Duodenal mucosa (tissue), 2 donors: ENCODE measurements at regions not wholly inside any gene's neighbourhood (a gene's known extent, or its start where the extent isn't known, plus 50 kb on each side); places are given as distances from the start of the nearest gene placed in this dataset.
"Not testable (repeated sequence)": the region's sequence is repeated elsewhere in the genome, so short reads cannot be mapped to it uniquely, and the experiment has no call there.

Source experiments
- H3K27ac ChIP-seq: one replicate; pipeline ENCODE4 v1.7.0; 2013; ENCODE audit warnings: low read depth, low read length
- H3K27me3 ChIP-seq, 2 donors: one replicate each; pipeline ENCODE4 v1.7.0; 2013; ENCODE audit warnings: low read length in 2 of 2, control low read depth in 1 of 2; ENCODE audit not compliant: insufficient read depth in 2 of 2, control insufficient read depth in 1 of 2
- H3K36me3 ChIP-seq, 2 donors: one replicate each; pipeline ENCODE4 v1.7.0; 2013; ENCODE audit warnings: low read length in 2 of 2, control low read depth in 1 of 2; ENCODE audit not compliant: insufficient read depth in 2 of 2, control insufficient read depth in 1 of 2
- H3K4me1 ChIP-seq, 2 donors: one replicate each; pipeline ENCODE4 v1.7.0; 2013; ENCODE audit warnings: low read length in 2 of 2, control low read depth in 1 of 2; ENCODE audit not compliant: insufficient read depth in 2 of 2, control insufficient read depth in 1 of 2
- H3K4me3 ChIP-seq, 2 donors: one replicate each; pipeline ENCODE4 v1.7.0; 2013; ENCODE audit warnings: low read length in 2 of 2, low read depth in 1 of 2
- H3K9ac ChIP-seq, 2 donors: one replicate each; pipeline ENCODE4 v1.7.0; 2013; ENCODE audit warnings: low read length in 2 of 2, low read depth in 1 of 2
- H3K9me3 ChIP-seq, 2 donors: one replicate each; pipeline ENCODE4 v1.7.0; 2013; ENCODE audit warnings: low read length in 2 of 2, control low read depth in 1 of 2; ENCODE audit not compliant: control insufficient read depth in 1 of 2

DNA sequence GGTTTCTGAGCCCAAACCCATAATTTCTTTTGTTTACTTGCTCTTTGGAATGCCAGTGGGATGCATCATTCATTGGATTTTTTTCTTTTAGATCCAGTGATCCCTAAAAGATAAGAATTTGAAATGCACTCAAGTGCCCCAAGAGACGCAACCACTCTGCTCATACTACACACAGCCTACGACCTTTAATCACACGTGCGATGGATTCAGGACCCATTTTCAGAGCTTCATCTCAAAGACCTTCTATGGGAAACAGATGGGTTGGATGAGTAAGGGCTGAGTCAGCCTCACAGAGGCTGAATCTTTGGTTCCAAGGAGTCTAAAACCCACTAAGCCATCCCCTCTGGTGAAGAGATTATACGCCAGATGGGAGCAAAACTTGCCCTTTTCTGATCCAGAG lies 265.5 kb upstream of the EXOC2 start:
- Histone ChIP-seq H3K9me3 (no peaks in the 10 kb centered on the region), H3K36me3 (no peaks in the 10 kb centered on the region), H3K9ac (no peak overlapping the region), H3K27ac (no peak overlapping the region), H3K27me3 (peaks cover 0 to 2% of the 10 kb centered on the region in 2 donors), H3K4me3 (no peak overlapping the region), H3K4me1 (peaks cover 0 to 14% of the 10 kb centered on the region in 2 donors)

DNA sequence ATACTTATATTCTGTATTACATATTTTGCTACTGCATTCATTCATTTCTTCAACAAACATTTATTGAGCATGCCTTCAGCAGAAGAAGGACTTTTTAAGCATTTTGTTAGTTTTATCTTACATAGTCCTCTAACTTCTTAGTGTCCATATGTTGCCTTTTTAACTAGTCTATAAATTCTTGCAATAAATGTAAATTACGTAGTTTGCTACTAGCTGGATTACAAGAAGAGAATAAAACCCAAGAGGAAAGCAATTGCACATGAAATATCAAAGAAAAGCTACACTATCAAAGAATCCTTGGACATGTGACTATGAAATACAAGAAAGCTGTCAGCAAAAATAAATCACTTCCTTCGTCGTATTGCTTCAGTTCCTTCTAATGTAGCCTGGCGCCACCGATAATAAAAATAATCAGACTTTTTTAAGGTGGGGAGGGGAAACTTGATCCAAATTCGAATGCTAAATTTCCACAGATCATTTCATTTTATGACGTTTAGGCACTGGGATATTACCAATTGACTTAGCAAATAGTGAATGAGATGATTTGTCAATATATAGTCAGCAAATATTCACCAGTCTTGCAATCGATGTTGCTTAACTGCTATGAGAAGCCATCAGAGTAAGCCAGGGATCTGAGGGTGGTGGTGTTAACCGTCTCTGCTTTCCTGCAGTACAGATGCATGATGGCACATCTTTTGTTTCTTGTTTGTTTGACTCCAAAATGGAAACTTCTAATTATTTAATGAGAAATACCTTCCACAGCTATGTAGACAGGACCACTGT lies 258.7 kb upstream of the EXOC2 start:
- Histone ChIP-seq H3K9ac (no peak overlapping the region), H3K27me3 (no peaks in the 10 kb centered on the region), H3K4me3 (no peak overlapping the region), H3K9me3 (no peaks in the 10 kb centered on the region), H3K36me3 (no peaks in the 10 kb centered on the region), H3K4me1 (peaks cover 0 to 14% of the 10 kb centered on the region in 2 donors), H3K27ac (no peak overlapping the region)

DNA sequence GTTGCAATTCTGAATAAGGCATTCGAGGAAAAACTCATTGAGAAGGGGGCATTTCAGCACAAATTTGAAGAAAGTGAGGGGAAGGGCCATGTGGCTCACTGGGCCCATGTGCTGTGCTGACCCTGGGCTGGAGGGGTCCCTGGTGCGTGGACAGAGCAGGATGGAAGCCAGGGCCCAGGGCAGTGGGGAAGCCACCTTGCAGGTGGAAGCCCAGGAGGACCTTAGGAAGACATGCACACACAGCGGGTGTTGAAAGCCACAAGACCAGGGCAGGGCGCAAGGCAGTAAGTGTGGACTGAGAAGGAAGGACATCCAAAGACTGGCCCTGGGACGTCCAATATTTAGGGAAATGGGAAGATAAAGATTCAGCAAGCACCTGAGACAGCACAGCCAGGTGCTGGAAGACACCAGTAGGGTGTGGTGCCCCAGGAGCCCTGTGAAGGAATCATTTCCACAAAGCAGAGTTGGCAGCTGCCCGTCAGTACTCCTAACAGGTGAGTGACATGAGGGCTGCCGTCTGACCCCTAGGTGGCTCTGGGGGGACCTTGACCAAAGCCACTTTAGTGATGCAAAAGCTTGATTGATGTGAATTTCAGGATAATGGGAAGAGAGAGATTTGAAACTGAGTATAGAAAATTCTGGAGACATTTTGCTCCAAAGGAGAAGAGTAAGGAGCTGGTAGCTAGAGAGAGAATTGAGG lies 254.4 kb upstream of the EXOC2 start:
- no peak overlapping the region for H3K27ac ChIP-seq
- H3K36me3 ChIP-seq: no peaks in the 10 kb centered on the region
- H3K4me3 ChIP-seq: no peak overlapping the region

DNA sequence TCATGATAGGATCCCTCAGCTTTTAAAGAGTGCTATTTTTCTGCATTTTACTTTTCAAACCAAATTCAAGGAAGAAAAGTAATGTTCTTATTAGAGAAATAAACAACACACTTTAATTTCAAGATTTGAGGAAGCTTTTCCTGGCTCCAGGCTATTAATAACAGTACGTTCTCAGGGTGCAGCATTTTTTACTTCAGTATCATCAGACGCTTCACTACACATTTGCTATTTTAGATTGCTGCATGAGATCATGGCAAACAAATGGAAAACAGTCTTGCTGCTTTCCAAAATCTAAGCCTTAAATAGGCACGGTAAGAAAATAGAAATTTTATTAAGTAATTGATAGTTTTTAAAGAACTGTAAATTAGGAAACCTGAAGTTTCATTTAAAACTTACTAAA lies 253.6 kb upstream of the EXOC2 start:
- no peaks in the 10 kb centered on the region for H3K36me3 ChIP-seq
- no peaks in the 10 kb centered on the region for H3K9me3 ChIP-seq
- no peaks in the 10 kb centered on the region for H3K4me1 ChIP-seq
- no peak overlapping the region for H3K27ac ChIP-seq
- H3K4me3 ChIP-seq: no peak overlapping the region
- no peak overlapping the region for H3K9ac ChIP-seq
- H3K27me3 ChIP-seq: no peaks in the 10 kb centered on the region

More for the DNA sequence above, 254.4 kb upstream of the EXOC2 start:
- Histone ChIP-seq H3K4me1 (no peaks in the 10 kb centered on the region), H3K9ac (no peak overlapping the region), H3K27me3 (no peaks in the 10 kb centered on the region), H3K9me3 (no peaks in the 10 kb centered on the region)

DNA sequence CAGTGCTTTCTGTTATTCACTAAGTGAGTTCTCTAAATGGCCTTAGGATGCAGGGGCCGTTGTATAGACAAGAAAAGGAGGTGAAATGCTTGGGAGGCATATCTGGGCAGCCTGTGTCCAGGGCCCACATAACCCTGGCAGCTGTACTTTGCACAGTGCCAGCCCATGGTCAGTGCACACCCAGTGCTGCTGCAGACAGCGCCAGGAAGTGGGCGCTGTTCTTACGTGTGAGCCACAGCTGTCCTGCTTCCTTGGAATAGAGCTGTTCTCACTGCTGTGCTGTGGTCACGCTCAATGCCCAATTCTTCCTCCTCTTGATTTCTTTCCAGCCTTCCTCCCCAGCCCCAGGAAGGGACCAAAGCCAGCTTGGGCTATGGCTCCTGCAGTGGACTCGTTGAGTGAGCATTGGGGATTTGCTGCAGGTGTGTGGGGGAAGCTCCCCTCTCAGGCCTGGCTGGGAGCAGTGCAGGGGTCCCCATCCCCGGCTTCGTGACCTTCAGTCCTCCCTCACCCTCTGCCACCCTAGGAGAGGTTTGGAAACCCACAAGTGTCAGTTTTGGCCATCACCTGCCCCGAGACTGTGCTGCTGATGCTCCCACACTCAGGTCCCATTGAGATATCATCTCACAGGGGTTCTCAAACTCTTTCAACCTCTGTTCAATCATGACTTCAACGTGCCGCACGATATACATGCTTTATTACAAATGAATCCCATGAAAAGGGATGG lies 246.8 kb upstream of the EXOC2 start:
- no peak overlapping the region for H3K4me3 ChIP-seq

DNA sequence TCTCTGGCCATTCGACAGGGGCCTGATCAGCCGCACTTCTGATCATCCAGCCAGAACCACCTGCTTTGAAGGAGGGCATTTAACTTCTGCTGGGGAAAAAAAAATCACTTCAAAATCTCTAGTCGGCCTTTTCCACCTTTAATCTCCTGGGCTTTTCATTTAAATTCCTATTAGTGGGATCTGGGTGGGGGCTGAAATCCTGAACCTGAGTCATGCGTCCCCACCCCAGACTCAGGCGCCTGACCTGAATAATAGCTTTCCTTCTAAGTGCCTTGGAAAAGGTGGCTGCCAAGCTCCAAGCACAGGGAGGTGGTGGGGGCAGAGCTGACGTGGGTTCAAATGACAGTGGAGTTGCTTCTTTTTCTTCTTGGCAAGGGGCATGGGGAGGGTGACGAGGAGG lies 246.0 kb upstream of the EXOC2 start:
- Histone ChIP-seq H3K27me3 (no peaks in the 10 kb centered on the region), H3K4me3 (no peak overlapping the region), H3K4me1 (peaks cover 0 to 4% of the 10 kb centered on the region in 2 donors), H3K27ac (no peak overlapping the region), H3K9me3 (no peaks in the 10 kb centered on the region), H3K36me3 (no peaks in the 10 kb centered on the region), H3K9ac (no peak overlapping the region)

More for the DNA sequence above, 246.8 kb upstream of the EXOC2 start:
- H3K9ac ChIP-seq: no peak overlapping the region
- no peaks in the 10 kb centered on the region for H3K27me3 ChIP-seq
- H3K36me3 ChIP-seq: no peaks in the 10 kb centered on the region
- peaks cover 0 to 4% of the 10 kb centered on the region in 2 donors for H3K4me1 ChIP-seq
- no peaks in the 10 kb centered on the region for H3K9me3 ChIP-seq
- H3K27ac ChIP-seq: no peak overlapping the region

DNA sequence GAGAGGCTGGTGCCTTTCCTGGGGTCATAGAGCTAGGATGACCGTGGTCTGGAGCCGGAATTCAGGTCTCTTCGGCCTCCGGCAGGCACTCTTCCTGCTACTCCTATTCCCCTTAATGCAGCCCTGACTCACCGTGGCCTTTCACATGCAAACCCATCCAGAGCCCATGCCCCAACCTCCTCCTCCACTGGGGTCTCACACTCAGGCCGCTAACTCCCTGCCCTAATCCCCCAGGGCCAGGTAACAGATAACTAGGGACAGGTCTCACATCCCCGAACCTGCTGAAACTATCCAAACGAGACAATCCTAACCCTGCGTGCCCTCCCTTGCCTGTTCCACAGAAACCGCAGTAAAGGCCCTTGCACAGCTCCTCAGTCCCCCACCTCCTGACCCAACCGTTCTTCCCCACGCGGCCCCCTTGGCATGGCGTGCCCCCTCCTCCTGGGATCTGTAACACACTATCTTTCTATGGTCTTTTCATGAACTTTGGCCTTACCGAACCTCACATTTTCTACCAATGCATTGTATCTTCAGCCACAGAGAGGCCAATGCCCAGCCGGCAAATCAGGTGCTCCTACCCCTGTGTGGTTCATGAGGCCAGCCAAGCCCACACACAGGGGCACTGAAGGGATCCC lies 245.4 kb upstream of the EXOC2 start:
- H3K4me1 ChIP-seq: peaks cover 0 to 4% of the 10 kb centered on the region in 2 donors
- no peaks in the 10 kb centered on the region for H3K36me3 ChIP-seq
- no peak overlapping the region for H3K9ac ChIP-seq
- no peaks in the 10 kb centered on the region for H3K9me3 ChIP-seq
- H3K27me3 ChIP-seq: no peaks in the 10 kb centered on the region
- H3K27ac ChIP-seq: no peak overlapping the region
- no peak overlapping the region for H3K4me3 ChIP-seq

DNA sequence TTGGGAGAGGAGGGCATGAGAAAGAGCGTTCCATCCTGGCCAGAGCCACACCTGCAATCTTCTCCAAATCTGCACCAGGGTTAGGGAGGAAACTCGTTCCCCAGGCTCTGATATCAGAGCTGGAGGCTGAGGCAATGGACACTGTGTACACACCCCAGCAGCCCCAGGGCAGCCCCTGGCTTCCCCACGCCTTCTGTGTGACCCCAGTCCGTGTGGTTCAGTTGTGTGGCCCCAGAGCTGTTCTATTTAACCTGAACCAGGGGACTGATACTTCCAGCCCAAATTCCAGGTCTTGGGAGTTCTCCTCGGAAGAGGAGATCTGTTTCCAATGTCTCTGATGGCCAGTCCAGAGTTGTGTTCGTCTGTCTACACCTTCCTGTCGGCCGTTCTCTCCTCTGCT lies 242.6 kb upstream of the EXOC2 start:
- Histone ChIP-seq H3K27ac (no peak overlapping the region), H3K4me1 (peaks cover 0 to 4% of the 10 kb centered on the region in 2 donors), H3K9me3 (no peaks in the 10 kb centered on the region), H3K36me3 (no peaks in the 10 kb centered on the region), H3K4me3 (no peak overlapping the region), H3K9ac (no peak overlapping the region), H3K27me3 (no peaks in the 10 kb centered on the region)

DNA sequence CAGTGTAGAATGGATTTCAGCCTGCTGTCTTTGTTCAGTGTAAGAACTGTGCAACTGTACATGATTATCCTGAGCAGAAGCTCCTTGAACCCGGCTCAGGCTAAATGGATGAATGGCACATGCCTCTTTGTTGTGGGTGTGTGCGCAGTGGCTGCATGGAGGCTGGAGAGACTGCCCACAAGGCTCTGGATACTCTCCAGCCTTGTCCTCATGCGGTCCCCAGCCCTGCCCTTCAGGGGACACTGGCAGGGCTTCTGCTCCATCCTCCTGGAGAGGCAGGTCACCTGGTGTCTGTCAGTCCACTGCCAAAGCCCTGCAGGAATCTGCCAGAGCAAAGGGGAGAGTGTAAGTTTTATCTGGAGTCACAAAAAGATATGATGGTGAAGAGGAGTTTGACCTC lies 241.7 kb upstream of the EXOC2 start:
- H3K9me3 ChIP-seq: no peaks in the 10 kb centered on the region
- no peak overlapping the region for H3K9ac ChIP-seq
- no peak overlapping the region for H3K27ac ChIP-seq
- peaks cover 0 to 3% of the 10 kb centered on the region in 2 donors for H3K4me1 ChIP-seq
- H3K27me3 ChIP-seq: no peaks in the 10 kb centered on the region
- H3K36me3 ChIP-seq: no peaks in the 10 kb centered on the region
- H3K4me3 ChIP-seq: no peak overlapping the region

DNA sequence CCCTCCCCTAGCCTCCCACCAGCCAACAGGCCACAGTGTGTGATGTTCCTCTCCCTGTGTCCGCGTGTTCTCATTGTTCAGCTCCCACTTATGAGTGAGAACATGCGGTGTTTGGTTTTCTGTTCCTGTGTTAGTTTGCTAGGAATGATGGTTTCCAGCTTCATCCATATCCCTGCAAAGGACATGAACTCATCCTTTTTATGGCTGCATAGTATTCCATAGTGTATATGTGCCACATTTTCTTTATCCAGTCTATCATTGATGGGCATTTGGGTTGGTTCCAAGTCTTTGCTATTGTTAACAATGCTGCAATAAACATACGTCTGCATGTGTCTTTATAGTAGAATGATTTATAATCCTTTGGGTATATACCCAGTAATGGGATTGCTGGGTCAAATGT lies 239.0 kb upstream of the EXOC2 start:
- not testable (repeated sequence) for H3K27me3 ChIP-seq, H3K4me1 ChIP-seq, H3K27ac ChIP-seq, H3K36me3 ChIP-seq, H3K4me3 ChIP-seq, H3K9ac ChIP-seq, H3K9me3 ChIP-seq
